HPDE6-E6E7 (cell line): ENCODE measurements at regions not wholly inside any gene's neighbourhood (a gene's known extent, or its start where the extent isn't known, plus 50 kb on each side); places are given as distances from the start of the nearest gene placed in this dataset.

ENCODE experiments used
- DNase-seq: peaks from one replicate; pipeline ENCODE4 v3.0.0; 2011; ENCODE audit warnings: missing footprints; ENCODE audit errors: extremely low spot score

- no peak for DNase-seq
Measured at GRCh38 chr18:78676622-78677482, 302.8 kb upstream of the SALL3 start.

- DNase-seq, result no peak
Measured at GRCh38 chr18:78677483-78678317, 301.9 kb upstream of the SALL3 start.

- DNase-seq, result no peak
Measured at GRCh38 chr18:78678318-78678695, 301.3 kb upstream of the SALL3 start.

- no peak for DNase-seq
Measured at GRCh38 chr18:78679031-78679430, 300.6 kb upstream of the SALL3 start.

GRCh38 chr18:78679613-78680260 lies 299.9 kb upstream of the SALL3 start:
- DNase-seq, result no peak

- no peak for DNase-seq
Measured at GRCh38 chr18:78681396-78681795, 298.2 kb upstream of the SALL3 start.

- no peak for DNase-seq
Measured at GRCh38 chr18:78681934-78682333, 297.7 kb upstream of the SALL3 start.

GRCh38 chr18:78682716-78683115 lies 296.9 kb upstream of the SALL3 start:
- DNase-seq, result no peak

GRCh38 chr18:78683191-78684010 lies 296.2 kb upstream of the SALL3 start:
- no peak for DNase-seq

GRCh38 chr18:78685250-78685979 lies 294.2 kb upstream of the SALL3 start:
- no peak for DNase-seq

GRCh38 chr18:78685980-78686530 lies 293.6 kb upstream of the SALL3 start:
- no peak for DNase-seq

- no peak for DNase-seq
Measured at GRCh38 chr18:78686976-78687685, 292.5 kb upstream of the SALL3 start.

- DNase-seq, result no peak
Measured at GRCh38 chr18:78687736-78688135, 291.9 kb upstream of the SALL3 start.

- no peak for DNase-seq
Measured at GRCh38 chr18:78688249-78688648, 291.4 kb upstream of the SALL3 start.

GRCh38 chr18:78688916-78689315 lies 290.7 kb upstream of the SALL3 start:
- no peak for DNase-seq

- DNase-seq, result no peak
Measured at GRCh38 chr18:78689606-78690005, 290.0 kb upstream of the SALL3 start.

- no peak for DNase-seq
Measured at GRCh38 chr18:78692105-78692504, 287.5 kb upstream of the SALL3 start.

- DNase-seq, result no peak
Measured at GRCh38 chr18:78693429-78693828, 286.2 kb upstream of the SALL3 start.

- no peak for DNase-seq
Measured at GRCh38 chr18:78696698-78697435, 282.8 kb upstream of the SALL3 start.
